K562 (cell line): ENCODE measurements at regions not wholly inside any gene's neighbourhood (a gene's known extent, or its start where the extent isn't known, plus 50 kb on each side); places are given as distances from the start of the nearest gene placed in this dataset.

Source experiments
- ATAC-seq: fragments of 200-7000 bp; cut with Tn5 transposase; 3 replicates; pipeline ENCODE4 v1.9.1; 2020; ENCODE audit warnings: moderate library complexity
- BruUV-seq: library from RNA; stranded (reverse); fragments of 400-500 nt; replicated peaks from 2 replicates; lab custom pipeline; 2021; lab: Mats Ljungman, UMichigan
- CTCF ChIA-PET: fragments of 300-600 bp; formaldehyde crosslinking; extraction: SDS; loops from one replicate; lab custom pipeline; 2021; ENCODE audit warnings: low intra/inter-chr PET ratio; lab: Yijun Ruan, JAX
- POLR2A ChIA-PET: fragments of 300-600, 350-650 bp; sonication (Branson Sonifier 250); formaldehyde crosslinking; extraction: SDS; loops from one replicate; lab custom pipeline; 2021; ENCODE audit warnings: antibody characterized with exemption, inconsistent platforms; lab: Yijun Ruan, JAX
- DNase-seq, 4 experiments: peaks; one replicate each; pipeline versions ENCODE4 v3.0.0 to v3.0.0-alpha.2; 2011 to 2018; ENCODE audit warnings: low spot score in 3 of 4, mixed read lengths in 3 of 4; ENCODE audit errors: extremely low read depth in 1 of 4
- FAIRE-seq: peaks from 2 replicates; lab custom pipeline; 2011; peaks lifted over from hg19 to GRCh38; lab: Jason Lieb, UNC
- H2AFZ ChIP-seq: 2 replicates; pipeline ENCODE4 v1.6.0; 2011; ENCODE audit warnings: low read depth, low read length, control low read depth, inconsistent platforms
- H3K27ac ChIP-seq: fragments of 200-600 bp; 3 replicates; pipeline ENCODE4 v1.8.0; 2011; ENCODE audit warnings: low read depth, mild to moderate bottlenecking, control low read depth, inconsistent platforms, low read length, moderate library complexity, mixed read lengths; ENCODE audit errors: extremely low read depth
- H3K27me3 ChIP-seq, 2 experiments: fragments of 300-600 bp in 1 of 2; 2 replicates in 1 of 2; 3 replicates in 1 of 2; pipeline versions ENCODE4 v1.6.0 to v1.8.0; 2011; ENCODE audit warnings: inconsistent platforms in 2 of 2, low read length in 2 of 2, mild to moderate bottlenecking in 1 of 2, mixed read lengths in 1 of 2, moderate library complexity in 1 of 2; ENCODE audit not compliant: control insufficient read depth in 2 of 2, insufficient read depth in 2 of 2
- H3K36me3 ChIP-seq: fragments of 300-600 bp; 3 replicates; pipeline ENCODE4 v1.8.0; 2011; ENCODE audit warnings: mild to moderate bottlenecking, low read length, inconsistent platforms; ENCODE audit not compliant: control insufficient read depth, insufficient read depth
- H3K4me1 ChIP-seq, 2 experiments: fragments of 200-600 bp in 1 of 2; replicated peaks in 1 of 2; 2 replicates in 1 of 2; 3 replicates in 1 of 2; pipeline versions ENCODE4 v1.5.1 to v1.8.0; 2011; ENCODE audit warnings: inconsistent platforms in 2 of 2, low read length in 2 of 2, mild to moderate bottlenecking in 1 of 2, mixed read lengths in 1 of 2, moderate library complexity in 1 of 2; ENCODE audit not compliant: control insufficient read depth in 2 of 2, insufficient read depth in 2 of 2
- H3K4me2 ChIP-seq: 2 replicates; pipeline ENCODE4 v1.6.1; 2011; ENCODE audit warnings: low read length, control low read depth, inconsistent platforms, mixed read lengths; ENCODE audit not compliant: insufficient read depth
- H3K4me3 ChIP-seq: fragments of 200-600 bp; sonication (generic), shearing (Covaris generic); 2 replicates; pipeline ENCODE4 v1.5.1; 2016; ENCODE audit warnings: control low read depth, inconsistent platforms
- H3K79me2 ChIP-seq: fragments of 200-600 bp; 3 replicates; pipeline ENCODE4 v1.8.0; 2011; ENCODE audit warnings: low read length, inconsistent platforms; ENCODE audit not compliant: control insufficient read depth, insufficient read depth
- H3K9ac ChIP-seq, 2 experiments: 2 replicates each; pipeline versions ENCODE4 v1.6.0 to v1.6.1; 2011; ENCODE audit warnings: low read depth in 2 of 2, low read length in 2 of 2, control low read depth in 1 of 2, inconsistent platforms in 1 of 2, mild to moderate bottlenecking in 1 of 2, mixed read lengths in 1 of 2; ENCODE audit not compliant: insufficient read depth in 1 of 2
- H3K9me1 ChIP-seq: one replicate; pipeline ENCODE4 v1.6.0; 2011; ENCODE audit warnings: inconsistent platforms, mild to moderate bottlenecking, low read length, moderate library complexity; ENCODE audit not compliant: control insufficient read depth, insufficient read depth
- H3K9me3 ChIP-seq: replicated peaks from 2 replicates; pipeline ENCODE4 v1.5.1; 2011; ENCODE audit warnings: low read depth, low read length, inconsistent platforms; ENCODE audit not compliant: control insufficient read depth, insufficient read depth
- H4K20me1 ChIP-seq: replicated peaks from 2 replicates; pipeline ENCODE4 v1.6.1; 2011; ENCODE audit warnings: low read length, inconsistent platforms, mixed read lengths; ENCODE audit not compliant: control insufficient read depth, insufficient read depth
- BRF1 ChIP-seq: IDR thresholded peaks from 3 replicates; pipeline ENCODE4 v1.6.1; 2011; ENCODE audit warnings: borderline replicate concordance, mild to moderate bottlenecking; ENCODE audit not compliant: insufficient read length; ENCODE audit errors: extremely low read depth
- CEBPG ChIP-seq, 3 experiments: fragments of 200-800 bp in 1 of 3; sonication (Bioruptor generic) in 1 of 3; sonication (generic) in 1 of 3; formaldehyde crosslinking in 1 of 3; IDR thresholded peaks in 2 of 3; conservative IDR thresholded peaks in 1 of 3; 2 replicates each; pipeline versions ENCODE4 v1.6.1 to v1.8.0; 2016 to 2022; ENCODE audit warnings: missing compliant biosample characterization in 2 of 3, missing genetic modification characterization in 2 of 3, mild to moderate bottlenecking in 1 of 3, missing genetic modification reagents in 1 of 3
- CREB1 ChIP-seq, 2 experiments: sonication (generic) in 1 of 2; formaldehyde crosslinking in 1 of 2; IDR thresholded peaks; 2 replicates each; pipeline versions ENCODE4 v1.6.1 to v1.8.0; 2012 to 2022; ENCODE audit warnings: inconsistent platforms in 1 of 2, mild to moderate bottlenecking in 1 of 2, missing genetic modification reagents in 1 of 2, moderate library complexity in 1 of 2
- TBP ChIP-seq: optimal IDR thresholded peaks from 2 replicates; pipeline ENCODE3; 2011; ENCODE audit warnings: low read depth, low read length, improper control_type of control experiment
- ZBTB8A ChIP-seq: fragments of 450-650 bp; IDR thresholded peaks from 2 replicates; pipeline ENCODE4 v1.6.1; 2018; ENCODE audit warnings: mild to moderate bottlenecking, moderate library complexity; ENCODE audit not compliant: partially characterized antibody
- WGBS: fragments of 100-300 bp; shearing (Covaris generic); methylation state at CpG from one replicate; pipeline ENCODE4 v1.1.6; 2016; ENCODE audit warnings: low coverage, mixed read lengths; ENCODE audit not compliant: insufficient coverage; ENCODE audit errors: missing lambda C conversion rate; 5-methylcytosine and 5-hydroxymethylcytosine counted together
- in situ Hi-C: fragments of 300-500 bp; cut with MboI; formaldehyde crosslinking; loops from 4 replicates; pipeline ENCODE4 v1.15.0; 2018; ENCODE audit warnings: inconsistent platforms, mixed read lengths
- intact Hi-C: fragments of 100-400 bp; cut with micrococcal nuclease; formaldehyde crosslinking; loops from 2 replicates; pipeline ENCODE4 v1.14.2; 2022
- TF ChIP-seq, protein P1 (sequence below): fragments of 250-450 bp; sonication (Bioruptor Pico); IDR thresholded peaks from 2 replicates; pipeline ENCODE4 v1.9.0; 2021; ENCODE audit warnings: mild to moderate bottlenecking

DNA sequence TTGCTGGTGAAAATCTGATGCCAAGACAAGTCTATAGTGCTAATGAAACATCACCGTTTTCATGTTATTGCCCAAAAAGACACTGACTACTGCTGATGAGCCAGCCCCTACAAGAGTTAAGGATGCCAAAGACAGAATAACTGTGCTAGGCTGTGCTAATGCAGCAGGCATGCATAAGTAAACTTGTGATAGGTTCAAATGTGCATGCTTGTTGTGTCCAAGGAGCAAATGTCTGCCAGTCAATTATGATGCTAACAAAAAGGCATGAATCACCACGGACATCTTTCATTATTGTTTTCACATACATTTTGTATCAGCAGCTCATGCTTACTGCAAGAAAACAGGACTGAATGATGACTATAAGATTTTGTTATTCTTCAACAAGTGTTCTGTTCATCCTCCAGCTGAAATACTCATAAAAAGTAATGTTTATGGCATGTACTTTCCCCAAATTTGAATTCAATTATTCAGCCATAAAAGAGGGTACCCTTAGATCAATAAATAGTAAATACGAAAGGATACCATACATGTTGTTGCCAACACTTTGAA lies 306.9 kb upstream of the ARSJ start:
- no peak for ATAC-seq
- no peak overlapping the region for H3K4me3 ChIP-seq
- POLR2A ChIA-PET = no interaction called here
- no peaks in the 10 kb centered on the region for H3K9me1 ChIP-seq
- H3K4me2 ChIP-seq = no peak overlapping the region
- no peak for DNase-seq
- FAIRE-seq = no peak
- no peaks in the 10 kb centered on the region for H3K79me2 ChIP-seq
- intact Hi-C loops (no loop called here), in situ Hi-C loops (no loop called here)
- TF ChIP-seq CREB1 (IDR thresholded peaks at IDR 0.05) = no peak
- no peak for TF ChIP-seq CREB1 (CRISPR knock-in tag; IDR thresholded peaks at IDR 0.05)
- no peak for TF ChIP-seq ZBTB8A
- TF ChIP-seq CEBPG (CRISPR knock-in tag; IDR thresholded peaks at IDR 0.05) = no peak
- no peak for TF ChIP-seq CEBPG (tag; conservative IDR thresholded peaks at IDR 0.05 in 1 of 2, IDR thresholded peaks at IDR 0.05 in 1 of 2)
- TF ChIP-seq TBP = no peak
- no peak for TF ChIP-seq BRF1
- TF ChIP-seq, protein P1, sequence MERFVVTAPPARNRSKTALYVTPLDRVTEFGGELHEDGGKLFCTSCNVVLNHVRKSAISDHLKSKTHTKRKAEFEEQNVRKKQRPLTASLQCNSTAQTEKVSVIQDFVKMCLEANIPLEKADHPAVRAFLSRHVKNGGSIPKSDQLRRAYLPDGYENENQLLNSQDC = no peak
- 0% methylated on average over 3 of the region's 3 CpGs for WGBS
- no peaks in the 10 kb centered on the region for H4K20me1 ChIP-seq
- H3K9ac ChIP-seq = no peak overlapping the region
- H3K27me3 ChIP-seq = no peaks in the 10 kb centered on the region
- CTCF ChIA-PET = no interaction called here
- no peak overlapping the region for H2AFZ ChIP-seq
- no peak overlapping the region for H3K27ac ChIP-seq
- H3K4me1 ChIP-seq = no peaks in the 10 kb centered on the region
- no peaks in the 10 kb centered on the region for H3K9me3 ChIP-seq
- BruUV-seq = no TSS peak
- no peaks in the 10 kb centered on the region for H3K36me3 ChIP-seq
